ENCODE measurements at regions not wholly inside any gene's neighbourhood (a gene's known extent, or its start where the extent isn't known, plus 50 kb on each side); places are given as distances from the start of the nearest gene placed in this dataset.
"Not testable (repeated sequence)": the region's sequence is repeated elsewhere in the genome, so short reads cannot be mapped to it uniquely, and the experiment has no call there.

GRCh38 chr15:84360902-84361301 is 125.3 kb downstream of the GOLGA6L4 start:
- H3K9me3 ChIP-seq (replicated peaks); H3K27ac ChIP-seq; DNase-seq; H3K4me1 ChIP-seq; H3K27me3 ChIP-seq; H3K36me3 ChIP-seq; H3K4me3 ChIP-seq: not testable (repeated sequence)

- H3K4me1 ChIP-seq; H3K4me3 ChIP-seq; H3K27me3 ChIP-seq; H3K27ac ChIP-seq; H3K36me3 ChIP-seq; DNase-seq; H3K9me3 ChIP-seq (replicated peaks): not testable (repeated sequence)
These were observed 148.8 kb downstream of the GOLGA6L4 start for GRCh38 chr15:84384421-84384820.

GRCh38 chr15:84387086-84387485 is 151.5 kb downstream of the GOLGA6L4 start:
- H3K4me1 ChIP-seq = no peaks in the 10 kb centered on the region
- H3K27ac ChIP-seq = no peak overlapping the region
- H3K4me3 ChIP-seq = no peak overlapping the region
- no peak for DNase-seq
- H3K27me3 ChIP-seq = no peaks in the 10 kb centered on the region
- H3K9me3 ChIP-seq (replicated peaks) = 0 out of 2 replicates have a peak, but pooled peaks cover 3% of the 10 kb centered on the region
- no peaks in the 10 kb centered on the region for H3K36me3 ChIP-seq

- not testable (repeated sequence) for H3K27ac ChIP-seq; H3K9me3 ChIP-seq (replicated peaks); DNase-seq; H3K36me3 ChIP-seq; H3K27me3 ChIP-seq; H3K4me1 ChIP-seq; H3K4me3 ChIP-seq
These were observed 152.6 kb downstream of the GOLGA6L4 start for GRCh38 chr15:84388201-84388600.

- not testable (repeated sequence) for H3K4me3 ChIP-seq; H3K27ac ChIP-seq; DNase-seq; H3K27me3 ChIP-seq; H3K4me1 ChIP-seq; H3K9me3 ChIP-seq (replicated peaks); H3K36me3 ChIP-seq
These were observed 153.1 kb downstream of the GOLGA6L4 start for GRCh38 chr15:84388638-84389037.

- not testable (repeated sequence) for H3K27me3 ChIP-seq; DNase-seq; H3K4me1 ChIP-seq; H3K36me3 ChIP-seq; H3K4me3 ChIP-seq; H3K27ac ChIP-seq; H3K9me3 ChIP-seq (replicated peaks)
These were observed 154.8 kb downstream of the GOLGA6L4 start for GRCh38 chr15:84390324-84390723.

- no peak for DNase-seq
- Histone ChIP-seq H3K4me3 (no peak overlapping the region), H3K4me1 (no peaks in the 10 kb centered on the region), H3K36me3 (no peaks in the 10 kb centered on the region), H3K9me3 (replicated peaks) (0 out of 2 replicates have a peak, but pooled peaks cover 3% of the 10 kb centered on the region), H3K27ac (no peak overlapping the region), H3K27me3 (no peaks in the 10 kb centered on the region)
These were observed 155.6 kb downstream of the GOLGA6L4 start for GRCh38 chr15:84391191-84391590.

- DNase-seq; H3K27ac ChIP-seq; H3K9me3 ChIP-seq (replicated peaks); H3K4me3 ChIP-seq; H3K27me3 ChIP-seq; H3K4me1 ChIP-seq; H3K36me3 ChIP-seq: not testable (repeated sequence)
These were observed 156.4 kb downstream of the GOLGA6L4 start for GRCh38 chr15:84392020-84392419.

GRCh38 chr15:84393386-84393936 is 157.9 kb downstream of the GOLGA6L4 start:
- not testable (repeated sequence) for H3K27me3 ChIP-seq; H3K9me3 ChIP-seq (replicated peaks); H3K27ac ChIP-seq; H3K36me3 ChIP-seq; H3K4me1 ChIP-seq; H3K4me3 ChIP-seq; DNase-seq

- H3K4me1 ChIP-seq; H3K36me3 ChIP-seq; H3K27ac ChIP-seq; DNase-seq; H3K4me3 ChIP-seq; H3K27me3 ChIP-seq; H3K9me3 ChIP-seq (replicated peaks): not testable (repeated sequence)
These were observed 158.4 kb downstream of the GOLGA6L4 start for GRCh38 chr15:84393966-84394365.

GRCh38 chr15:84395384-84395783 is 159.8 kb downstream of the GOLGA6L4 start:
- H3K27ac ChIP-seq; H3K36me3 ChIP-seq; H3K4me1 ChIP-seq; H3K27me3 ChIP-seq; H3K4me3 ChIP-seq; H3K9me3 ChIP-seq (replicated peaks); DNase-seq: not testable (repeated sequence)

- not testable (repeated sequence) for H3K27ac ChIP-seq; H3K36me3 ChIP-seq; H3K9me3 ChIP-seq (replicated peaks); DNase-seq; H3K4me3 ChIP-seq; H3K27me3 ChIP-seq; H3K4me1 ChIP-seq
These were observed 160.3 kb downstream of the GOLGA6L4 start for GRCh38 chr15:84395881-84396280.

GRCh38 chr15:84397066-84397465 is 161.5 kb downstream of the GOLGA6L4 start:
- H3K4me3 ChIP-seq; H3K36me3 ChIP-seq; H3K27ac ChIP-seq; H3K9me3 ChIP-seq (replicated peaks); H3K27me3 ChIP-seq; DNase-seq; H3K4me1 ChIP-seq: not testable (repeated sequence)

- H3K27ac ChIP-seq, DNase-seq, H3K4me3 ChIP-seq: not testable (repeated sequence)
These were observed 162.5 kb downstream of the GOLGA6L4 start for GRCh38 chr15:84398087-84398486.

GRCh38 chr15:84398763-84399701 is 163.5 kb downstream of the GOLGA6L4 start:
- H3K27ac ChIP-seq = no peak overlapping the region
- H3K4me1 ChIP-seq = no peaks in the 10 kb centered on the region
- no peaks in the 10 kb centered on the region for H3K36me3 ChIP-seq
- H3K9me3 ChIP-seq (replicated peaks) = no peaks in the 10 kb centered on the region
- H3K27me3 ChIP-seq = no peaks in the 10 kb centered on the region
- DNase-seq = no peak
- H3K4me3 ChIP-seq = no peak overlapping the region

More at GRCh38 chr15:84398087-84398486, 162.5 kb downstream of the GOLGA6L4 start:
- H3K36me3 ChIP-seq; H3K9me3 ChIP-seq (replicated peaks); H3K27me3 ChIP-seq; H3K4me1 ChIP-seq: not testable (repeated sequence)

Data from SJCRH30 (cell line).